LNCAP (cell line): ENCODE measurements at regions not wholly inside any gene's neighbourhood (a gene's known extent, or its start where the extent isn't known, plus 50 kb on each side); places are given as distances from the start of the nearest gene placed in this dataset.

ENCODE experiments used
- CTCF ChIP-seq: fragments of 450-650 bp; IDR thresholded peaks from 2 replicates; pipeline ENCODE4 v1.5.1; 2017; ENCODE audit warnings: mild to moderate bottlenecking

GRCh38 chrX:42073448-42073847 lies 150.1 kb upstream of the CASK start:
- no peak for TF ChIP-seq CTCF

- no peak for TF ChIP-seq CTCF
Observed at GRCh38 chrX:42070866-42071265, 147.5 kb upstream of the CASK start.

- TF ChIP-seq CTCF, result no peak
Observed at GRCh38 chrX:42054256-42054655, 130.9 kb upstream of the CASK start.

- no peak for TF ChIP-seq CTCF
Observed at GRCh38 chrX:42050345-42050744, 127.0 kb upstream of the CASK start.

- TF ChIP-seq CTCF, result no peak
Observed at GRCh38 chrX:42047886-42048285, 124.5 kb upstream of the CASK start.

- no peak for TF ChIP-seq CTCF
Observed at GRCh38 chrX:42028109-42028508, 104.8 kb upstream of the CASK start.

GRCh38 chrX:42027367-42028000 lies 104.1 kb upstream of the CASK start:
- TF ChIP-seq CTCF, result no peak

- TF ChIP-seq CTCF, result no peak
Observed at GRCh38 chrX:42025861-42026260, 102.5 kb upstream of the CASK start.
